HepG2 (cell line): ENCODE measurements at regions not wholly inside any gene's neighbourhood (a gene's known extent, or its start where the extent isn't known, plus 50 kb on each side); places are given as distances from the start of the nearest gene placed in this dataset.

ENCODE experiments used
- ATAC-seq: fragments of 200-7000 bp; cut with Tn5 transposase; 3 replicates; pipeline ENCODE4 v1.9.1; 2020; ENCODE audit warnings: mild to moderate bottlenecking, moderate library complexity
- BruUV-seq: library from RNA; stranded (reverse); fragments of 400-500 nt; replicated peaks from 2 replicates; lab custom pipeline; 2021; lab: Mats Ljungman, UMichigan
- CTCF ChIA-PET: fragments of 300-600 bp; formaldehyde crosslinking; extraction: SDS; loops from one replicate; lab custom pipeline; 2021; ENCODE audit warnings: low total read pairs, inconsistent platforms, low intra/inter-chr PET ratio; lab: Yijun Ruan, JAX
- POLR2A ChIA-PET: fragments of 350-600 bp; sonication (Branson Sonifier 250); formaldehyde crosslinking; loops from one replicate; lab custom pipeline; 2020; ENCODE audit warnings: antibody characterized with exemption, inconsistent platforms; lab: Yijun Ruan, JAX
- DNase-seq: peaks from one replicate; pipeline ENCODE4 v3.0.0-alpha.2; 2015; ENCODE audit warnings: low spot score
- FAIRE-seq: peaks from 3 replicates; lab custom pipeline; 2011; peaks lifted over from hg19 to GRCh38; lab: Jason Lieb, UNC
- H2AFZ ChIP-seq: one replicate; pipeline ENCODE4 v1.6.1; 2011; ENCODE audit warnings: low read length, inconsistent platforms
- H3K27ac ChIP-seq: fragments of 300-600 bp; 3 replicates; pipeline ENCODE4 v1.8.0; 2011; ENCODE audit warnings: mixed run types, mild to moderate bottlenecking, mixed read lengths, low read length, inconsistent platforms; ENCODE audit not compliant: insufficient read depth; ENCODE audit errors: extremely low read length
- H3K27me3 ChIP-seq, 2 experiments: fragments of 200-600 bp in 1 of 2; 2 replicates in 1 of 2; 3 replicates in 1 of 2; pipeline versions ENCODE4 v1.6.0 to v1.8.0; 2011; ENCODE audit warnings: low read length in 2 of 2, mild to moderate bottlenecking in 2 of 2, moderate library complexity in 2 of 2, inconsistent platforms in 1 of 2; ENCODE audit not compliant: insufficient read depth in 2 of 2, control insufficient read depth in 1 of 2
- H3K36me3 ChIP-seq, 2 experiments: fragments of 200-600 bp in 1 of 2; replicated peaks in 1 of 2; 2 replicates in 1 of 2; 3 replicates in 1 of 2; pipeline versions ENCODE4 v1.5.1 to v1.8.0; 2011; ENCODE audit warnings: low read length in 2 of 2, inconsistent platforms in 1 of 2; ENCODE audit not compliant: insufficient read depth in 2 of 2, control insufficient read depth in 1 of 2
- H3K4me1 ChIP-seq: 2 replicates; pipeline ENCODE4 v1.5.1; 2012; ENCODE audit warnings: low read length, inconsistent platforms; ENCODE audit not compliant: insufficient read depth
- H3K4me2 ChIP-seq: 2 replicates; pipeline ENCODE4 v1.6.0; 2011; ENCODE audit warnings: low read depth, low read length, inconsistent platforms
- H3K4me3 ChIP-seq, 3 experiments: fragments of 200-600 bp in 1 of 3; sonication (generic), shearing (Covaris generic) in 1 of 3; replicated peaks in 1 of 3; 2 replicates each; pipeline ENCODE4 v1.5.1; 2011 to 2016; ENCODE audit warnings: low read length in 3 of 3, inconsistent platforms in 2 of 3, low read depth in 2 of 3, mild to moderate bottlenecking in 2 of 3, control low read depth in 1 of 3, mixed read lengths in 1 of 3; ENCODE audit not compliant: insufficient read depth in 1 of 3
- H3K79me2 ChIP-seq: one replicate; pipeline ENCODE4 v1.6.1; 2011; ENCODE audit warnings: low read length, inconsistent platforms; ENCODE audit not compliant: insufficient read depth
- H3K9ac ChIP-seq: 2 replicates; pipeline ENCODE4 v1.6.0; 2011; ENCODE audit warnings: mild to moderate bottlenecking, low read depth, low read length, inconsistent platforms; ENCODE audit not compliant: insufficient read depth
- H3K9me3 ChIP-seq: 2 replicates; pipeline ENCODE4 v1.5.1; 2012; ENCODE audit warnings: mild to moderate bottlenecking, low read length
- H4K20me1 ChIP-seq: 2 replicates; pipeline ENCODE4 v1.6.0; 2011; ENCODE audit warnings: inconsistent platforms, mild to moderate bottlenecking, low read length, moderate library complexity; ENCODE audit not compliant: insufficient read depth
- PLRG1 ChIP-seq: fragments of 450-650 bp; conservative IDR thresholded peaks from 2 replicates; pipeline ENCODE4 v1.6.1; 2016
- ZNF17 ChIP-seq: sonication (generic); formaldehyde crosslinking; IDR thresholded peaks from 2 replicates; pipeline ENCODE4 v1.5.0; 2020; ENCODE audit warnings: mild to moderate bottlenecking, missing genetic modification reagents
- ZNF687 ChIP-seq: sonication (generic); formaldehyde crosslinking; IDR thresholded peaks from 2 replicates; pipeline ENCODE4 v1.5.1; 2020; ENCODE audit warnings: mild to moderate bottlenecking, missing genetic modification reagents, moderate library complexity
- in situ Hi-C: cut with HindIII; loops from 2 replicates; pipeline ENCODE4 v1.10.0; 2017; ENCODE audit warnings: low pct_unique_long_range_greater_than_20kb; ENCODE audit not compliant: extremely low pct_ligation_motif_present
- intact Hi-C: fragments of 100-400 bp; cut with micrococcal nuclease; formaldehyde crosslinking; loops from one replicate; pipeline ENCODE4 v1.10.0; 2022; ENCODE audit not compliant: unreplicated experiment
- TF ChIP-seq, protein P1 (sequence below): sonication (generic); formaldehyde crosslinking; IDR thresholded peaks from 2 replicates; pipeline ENCODE4 v1.9.0; 2021; ENCODE audit warnings: mild to moderate bottlenecking, missing genetic modification reagents

- TF ChIP-seq, protein P1, sequence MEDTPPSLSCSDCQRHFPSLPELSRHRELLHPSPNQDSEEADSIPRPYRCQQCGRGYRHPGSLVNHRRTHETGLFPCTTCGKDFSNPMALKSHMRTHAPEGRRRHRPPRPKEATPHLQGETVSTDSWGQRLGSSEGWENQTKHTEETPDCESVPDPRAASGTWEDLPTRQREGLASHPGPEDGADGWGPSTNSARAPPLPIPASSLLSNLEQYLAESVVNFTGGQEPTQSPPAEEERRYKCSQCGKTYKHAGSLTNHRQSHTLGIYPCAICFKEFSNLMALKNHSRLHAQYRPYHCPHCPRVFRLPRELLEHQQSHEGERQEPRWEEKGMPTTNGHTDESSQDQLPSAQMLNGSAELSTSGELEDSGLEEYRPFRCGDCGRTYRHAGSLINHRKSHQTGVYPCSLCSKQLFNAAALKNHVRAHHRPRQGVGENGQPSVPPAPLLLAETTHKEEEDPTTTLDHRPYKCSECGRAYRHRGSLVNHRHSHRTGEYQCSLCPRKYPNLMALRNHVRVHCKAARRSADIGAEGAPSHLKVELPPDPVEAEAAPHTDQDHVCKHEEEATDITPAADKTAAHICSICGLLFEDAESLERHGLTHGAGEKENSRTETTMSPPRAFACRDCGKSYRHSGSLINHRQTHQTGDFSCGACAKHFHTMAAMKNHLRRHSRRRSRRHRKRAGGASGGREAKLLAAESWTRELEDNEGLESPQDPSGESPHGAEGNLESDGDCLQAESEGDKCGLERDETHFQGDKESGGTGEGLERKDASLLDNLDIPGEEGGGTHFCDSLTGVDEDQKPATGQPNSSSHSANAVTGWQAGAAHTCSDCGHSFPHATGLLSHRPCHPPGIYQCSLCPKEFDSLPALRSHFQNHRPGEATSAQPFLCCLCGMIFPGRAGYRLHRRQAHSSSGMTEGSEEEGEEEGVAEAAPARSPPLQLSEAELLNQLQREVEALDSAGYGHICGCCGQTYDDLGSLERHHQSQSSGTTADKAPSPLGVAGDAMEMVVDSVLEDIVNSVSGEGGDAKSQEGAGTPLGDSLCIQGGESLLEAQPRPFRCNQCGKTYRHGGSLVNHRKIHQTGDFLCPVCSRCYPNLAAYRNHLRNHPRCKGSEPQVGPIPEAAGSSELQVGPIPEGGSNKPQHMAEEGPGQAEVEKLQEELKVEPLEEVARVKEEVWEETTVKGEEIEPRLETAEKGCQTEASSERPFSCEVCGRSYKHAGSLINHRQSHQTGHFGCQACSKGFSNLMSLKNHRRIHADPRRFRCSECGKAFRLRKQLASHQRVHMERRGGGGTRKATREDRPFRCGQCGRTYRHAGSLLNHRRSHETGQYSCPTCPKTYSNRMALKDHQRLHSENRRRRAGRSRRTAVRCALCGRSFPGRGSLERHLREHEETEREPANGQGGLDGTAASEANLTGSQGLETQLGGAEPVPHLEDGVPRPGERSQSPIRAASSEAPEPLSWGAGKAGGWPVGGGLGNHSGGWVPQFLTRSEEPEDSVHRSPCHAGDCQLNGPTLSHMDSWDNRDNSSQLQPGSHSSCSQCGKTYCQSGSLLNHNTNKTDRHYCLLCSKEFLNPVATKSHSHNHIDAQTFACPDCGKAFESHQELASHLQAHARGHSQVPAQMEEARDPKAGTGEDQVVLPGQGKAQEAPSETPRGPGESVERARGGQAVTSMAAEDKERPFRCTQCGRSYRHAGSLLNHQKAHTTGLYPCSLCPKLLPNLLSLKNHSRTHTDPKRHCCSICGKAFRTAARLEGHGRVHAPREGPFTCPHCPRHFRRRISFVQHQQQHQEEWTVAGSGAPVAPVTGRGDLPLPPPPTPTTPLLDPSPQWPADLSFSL, result no peak
- TF ChIP-seq ZNF17 (CRISPR knock-in tag) (no peak), PLRG1 (no peak)
Measured at GRCh38 chrX:42624524-42624923, 153.4 kb downstream of the PPP1R2C start (continued).

- no peaks in the 10 kb centered on the region for H3K9me3 ChIP-seq
- in situ Hi-C loops, result no loop called here
- no peak overlapping the region for H3K9ac ChIP-seq
- BruUV-seq, result no TSS peak
- ATAC-seq, result no peak
- no peak overlapping the region for H2AFZ ChIP-seq
- intact Hi-C loops, result no loop called here
- no peak overlapping the region for H3K4me3 ChIP-seq
- no peaks in the 10 kb centered on the region for H3K4me1 ChIP-seq
- no peaks in the 10 kb centered on the region for H4K20me1 ChIP-seq
- no peak overlapping the region for H3K27ac ChIP-seq
- no peak for DNase-seq
- no peaks in the 10 kb centered on the region for H3K36me3 ChIP-seq
- no peaks in the 10 kb centered on the region for H3K27me3 ChIP-seq
- FAIRE-seq, result no peak
- CTCF ChIA-PET, result no interaction called here
- TF ChIP-seq ZNF687 (CRISPR knock-in tag), result no peak
- H3K4me2 ChIP-seq, result no peak overlapping the region
- H3K79me2 ChIP-seq, result no peaks in the 10 kb centered on the region
- POLR2A ChIA-PET, result no interaction called here
Measured at GRCh38 chrX:42619068-42619467, 158.9 kb downstream of the PPP1R2C start.
